DOHH2 (cell line): ENCODE measurements at regions not wholly inside any gene's neighbourhood (a gene's known extent, or its start where the extent isn't known, plus 50 kb on each side); places are given as distances from the start of the nearest gene placed in this dataset.

Experiments used
- H3F3A ChIP-seq: fragments of 200-600 bp; sonication (generic), shearing (Covaris generic); 2 replicates; pipeline ENCODE4 v1.6.0; 2016; ENCODE audit warnings: antibody characterized with exemption, mild to moderate bottlenecking; ENCODE audit not compliant: control insufficient read depth, insufficient read depth
- H3K27ac ChIP-seq: fragments of 200-600 bp; sonication (generic); 2 replicates; pipeline ENCODE4 v1.5.1; 2014; ENCODE audit warnings: low read depth, mild to moderate bottlenecking, low read length, moderate library complexity
- H3K27me3 ChIP-seq: fragments of 200-600 bp; sonication (generic); 2 replicates; pipeline ENCODE4 v1.6.1; 2014; ENCODE audit warnings: mild to moderate bottlenecking, low read length, mixed read lengths; ENCODE audit not compliant: control insufficient read depth
- H3K36me3 ChIP-seq: fragments of 200-600 bp; sonication (generic); 2 replicates; pipeline ENCODE4 v1.6.1; 2014; ENCODE audit warnings: mild to moderate bottlenecking, low read length, moderate library complexity, mixed read lengths; ENCODE audit not compliant: control insufficient read depth
- H3K4me1 ChIP-seq: fragments of 200-600 bp; sonication (generic); 2 replicates; pipeline ENCODE4 v1.6.1; 2014; ENCODE audit warnings: mild to moderate bottlenecking, low read length, mixed read lengths; ENCODE audit not compliant: control insufficient read depth
- H3K4me2 ChIP-seq: fragments of 200-600 bp; sonication (generic); 2 replicates; pipeline ENCODE4 v1.6.0; 2014; ENCODE audit warnings: mild to moderate bottlenecking, low read length, moderate library complexity
- H3K4me3 ChIP-seq: fragments of 200-600 bp; sonication (generic); 2 replicates; pipeline ENCODE4 v1.5.1; 2014; ENCODE audit warnings: mild to moderate bottlenecking, low read length, mixed read lengths
- H3K79me2 ChIP-seq: fragments of 200-600 bp; sonication (generic); 2 replicates; pipeline ENCODE4 v1.6.1; 2014; ENCODE audit warnings: mild to moderate bottlenecking, low read length, mixed read lengths; ENCODE audit not compliant: control insufficient read depth
- H3K9me2 ChIP-seq: fragments of 200-600 bp; sonication (generic); replicated peaks from 2 replicates; pipeline ENCODE4 v1.6.1; 2014; ENCODE audit warnings: mild to moderate bottlenecking, low read length, mixed read lengths; ENCODE audit not compliant: control insufficient read depth
- H3K9me3 ChIP-seq: fragments of 200-600 bp; sonication (generic); 2 replicates; pipeline ENCODE4 v1.6.1; 2014; ENCODE audit warnings: antibody characterized with exemption, low read length, mixed read lengths; ENCODE audit not compliant: control insufficient read depth, insufficient read depth
- H4K20me1 ChIP-seq: fragments of 200-600 bp; sonication (generic); 2 replicates; pipeline ENCODE4 v1.6.0; 2014; ENCODE audit warnings: low read depth, mild to moderate bottlenecking, antibody characterized with exemption, low read length, moderate library complexity; ENCODE audit not compliant: control insufficient read depth, insufficient read depth
- EZH2phosphoT487 ChIP-seq: fragments of 200-600 bp; sonication (generic); IDR thresholded peaks from 2 replicates; pipeline ENCODE4 v1.6.1; 2017; ENCODE audit warnings: borderline replicate concordance, mild to moderate bottlenecking, antibody characterized with exemption, low read length, moderate library complexity, mixed read lengths
- TF ChIP-seq, protein P1 (sequence below): fragments of 200-600 bp; sonication (generic); IDR thresholded peaks from one replicate; pipeline ENCODE4 v1.5.1; 2014; ENCODE audit warnings: antibody characterized with exemption, mild to moderate bottlenecking, low read depth, low read length; ENCODE audit not compliant: poor library complexity, severe bottlenecking

DNA sequence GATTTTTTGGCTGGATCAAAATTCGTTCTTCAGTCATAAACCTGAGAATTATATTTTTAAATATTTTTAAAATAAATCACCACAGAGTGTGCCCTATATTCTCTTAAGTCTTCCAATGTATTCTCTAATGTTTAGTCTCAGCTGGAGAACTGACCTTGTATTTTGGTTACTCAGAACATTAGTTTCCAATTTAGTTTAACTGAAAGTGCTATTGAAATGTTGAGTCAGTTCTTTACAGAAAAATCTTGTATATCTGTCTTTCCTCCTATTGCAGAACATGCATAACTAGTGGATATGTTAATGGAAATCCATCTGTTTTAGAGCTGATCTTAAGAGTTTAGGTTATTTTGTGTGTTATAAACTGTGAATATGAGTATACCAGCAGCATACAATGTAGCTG is 422.7 kb upstream of the IGFBP3 start:
- Histone ChIP-seq H3K27me3 (no peaks in the 10 kb centered on the region), H3K36me3 (no peaks in the 10 kb centered on the region), H3K27ac (no peak overlapping the region), H3K9me2 (no peaks in the 10 kb centered on the region), H3K9me3 (no peaks in the 10 kb centered on the region), H3K4me2 (no peak overlapping the region), H3K79me2 (no peaks in the 10 kb centered on the region), H3K4me1 (no peaks in the 10 kb centered on the region), H3F3A (no peaks in the 10 kb centered on the region), H3K4me3 (no peak overlapping the region), H4K20me1 (no peaks in the 10 kb centered on the region)
- TF ChIP-seq EZH2phosphoT487: no peak
- TF ChIP-seq, protein P1, sequence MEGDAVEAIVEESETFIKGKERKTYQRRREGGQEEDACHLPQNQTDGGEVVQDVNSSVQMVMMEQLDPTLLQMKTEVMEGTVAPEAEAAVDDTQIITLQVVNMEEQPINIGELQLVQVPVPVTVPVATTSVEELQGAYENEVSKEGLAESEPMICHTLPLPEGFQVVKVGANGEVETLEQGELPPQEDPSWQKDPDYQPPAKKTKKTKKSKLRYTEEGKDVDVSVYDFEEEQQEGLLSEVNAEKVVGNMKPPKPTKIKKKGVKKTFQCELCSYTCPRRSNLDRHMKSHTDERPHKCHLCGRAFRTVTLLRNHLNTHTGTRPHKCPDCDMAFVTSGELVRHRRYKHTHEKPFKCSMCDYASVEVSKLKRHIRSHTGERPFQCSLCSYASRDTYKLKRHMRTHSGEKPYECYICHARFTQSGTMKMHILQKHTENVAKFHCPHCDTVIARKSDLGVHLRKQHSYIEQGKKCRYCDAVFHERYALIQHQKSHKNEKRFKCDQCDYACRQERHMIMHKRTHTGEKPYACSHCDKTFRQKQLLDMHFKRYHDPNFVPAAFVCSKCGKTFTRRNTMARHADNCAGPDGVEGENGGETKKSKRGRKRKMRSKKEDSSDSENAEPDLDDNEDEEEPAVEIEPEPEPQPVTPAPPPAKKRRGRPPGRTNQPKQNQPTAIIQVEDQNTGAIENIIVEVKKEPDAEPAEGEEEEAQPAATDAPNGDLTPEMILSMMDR: no peak

DNA sequence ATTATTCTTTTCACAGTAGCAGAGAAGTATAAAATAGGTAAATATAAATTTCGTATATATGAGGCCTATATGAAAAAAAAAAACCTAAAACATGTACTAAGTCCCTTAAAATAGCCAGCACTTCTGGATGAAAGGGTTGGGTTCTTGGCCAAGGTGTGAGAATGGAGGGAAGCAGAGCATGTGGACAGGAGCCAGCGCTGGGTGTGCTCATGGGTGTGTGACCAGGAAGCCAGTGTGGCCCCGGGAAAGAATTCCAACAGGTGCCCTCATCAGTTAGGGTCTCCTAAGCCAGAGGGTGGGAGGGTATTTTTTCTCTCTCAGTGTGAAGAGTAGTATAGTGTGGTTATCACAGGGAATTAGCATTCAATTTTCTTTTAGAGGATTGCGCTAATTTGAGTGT is 401.9 kb upstream of the IGFBP3 start:
- no peak overlapping the region for H3K4me3 ChIP-seq
- no peaks in the 10 kb centered on the region for H3K9me2 ChIP-seq
- TF ChIP-seq, protein P1: no peak
- no peak for TF ChIP-seq EZH2phosphoT487
- no peaks in the 10 kb centered on the region; the same call in 1 of the 2 replicates for H3K27me3 ChIP-seq
- no peaks in the 10 kb centered on the region for H3F3A ChIP-seq
- H3K27ac ChIP-seq: no peak overlapping the region
- no peak overlapping the region for H3K4me2 ChIP-seq
- no peaks in the 10 kb centered on the region for H3K9me3 ChIP-seq
- no peaks in the 10 kb centered on the region for H4K20me1 ChIP-seq
- no peaks in the 10 kb centered on the region for H3K4me1 ChIP-seq
- no peaks in the 10 kb centered on the region for H3K36me3 ChIP-seq
- no peaks in the 10 kb centered on the region for H3K79me2 ChIP-seq

DNA sequence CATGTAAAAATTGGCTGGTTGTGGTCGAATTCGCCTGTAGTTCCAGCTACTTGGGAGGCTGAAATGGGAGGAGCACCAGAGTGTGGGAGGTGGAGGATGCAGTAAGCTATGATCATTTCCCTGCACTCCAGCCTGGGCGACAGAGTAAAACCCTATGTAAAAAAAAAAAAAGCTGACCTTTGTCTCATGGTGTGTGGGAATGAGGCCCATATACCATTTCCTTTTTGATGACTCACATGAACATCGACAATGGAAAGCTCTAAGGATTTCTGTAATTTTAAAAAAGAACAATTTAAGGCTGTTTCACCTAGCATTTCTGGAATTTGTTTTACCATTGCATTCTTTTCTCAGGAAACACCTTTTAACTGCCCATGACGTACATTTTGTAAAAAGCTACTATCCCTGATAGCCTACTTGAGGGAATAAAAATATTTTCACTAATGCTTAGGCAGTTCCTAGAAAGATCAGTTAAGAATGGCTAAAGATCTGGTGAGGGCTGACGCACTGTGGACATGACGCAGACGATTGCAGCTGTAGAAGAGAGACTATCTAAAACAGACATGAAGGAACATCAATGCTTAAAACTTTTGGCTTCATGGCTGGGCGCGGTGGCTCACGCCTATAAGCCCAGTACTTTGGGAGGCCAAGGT is 400.6 kb upstream of the IGFBP3 start:
- H3K4me3 ChIP-seq: no peak overlapping the region
- no peak overlapping the region for H3K27ac ChIP-seq
- no peaks in the 10 kb centered on the region for H4K20me1 ChIP-seq
- no peak for TF ChIP-seq EZH2phosphoT487
- TF ChIP-seq, protein P1: no peak
- H3K9me3 ChIP-seq: no peaks in the 10 kb centered on the region
- no peaks in the 10 kb centered on the region for H3K4me1 ChIP-seq
- no peaks in the 10 kb centered on the region for H3F3A ChIP-seq
- H3K36me3 ChIP-seq: no peaks in the 10 kb centered on the region
- H3K9me2 ChIP-seq: no peaks in the 10 kb centered on the region
- H3K27me3 ChIP-seq: no peaks in the 10 kb centered on the region; the same call in 1 of the 2 replicates
- no peaks in the 10 kb centered on the region for H3K79me2 ChIP-seq
- no peak overlapping the region for H3K4me2 ChIP-seq
